Activated B cell treated with CpG ODN at 0.5 μM for 24 hours (primary cell): ENCODE measurements at regions not wholly inside any gene's neighbourhood (a gene's known extent, or its start where the extent isn't known, plus 50 kb on each side); places are given as distances from the start of the nearest gene placed in this dataset.

Source experiments
- ATAC-seq: fragments of 200-7000 bp; cut with Tn5 transposase; one replicate; pipeline ENCODE4 v1.10.0; 2021; ENCODE audit warnings: low read depth, mild to moderate bottlenecking, moderate library complexity
- CTCF ChIA-PET: fragments of 350-600 bp; sonication (Branson Sonifier 250); formaldehyde crosslinking; loops from one replicate; lab custom pipeline; 2021; ENCODE audit warnings: antibody characterized with exemption; lab: Charles Lee
- POLR2A ChIA-PET: fragments of 350-600 bp; sonication (Branson Sonifier 250); formaldehyde crosslinking; loops from one replicate; lab custom pipeline; 2021; ENCODE audit warnings: antibody characterized with exemption; lab: Charles Lee
- DNase-seq: peaks from one replicate; pipeline ENCODE4 v3.0.0; 2022
- H3K27ac Mint-ChIP-seq: one replicate; pipeline ENCODE4 v1.8.0; 2020; ENCODE audit warnings: mixed read lengths
- H3K27me3 Mint-ChIP-seq: one replicate; pipeline ENCODE4 v1.8.0; 2021; ENCODE audit warnings: mixed read lengths
- H3K36me3 Mint-ChIP-seq: one replicate; pipeline ENCODE4 v1.8.0; 2021; ENCODE audit warnings: low read depth, mixed read lengths
- H3K4me1 Mint-ChIP-seq: one replicate; pipeline ENCODE4 v1.8.0; 2021; ENCODE audit warnings: mixed read lengths
- H3K4me3 Mint-ChIP-seq: one replicate; pipeline ENCODE4 v1.8.0; 2020; ENCODE audit warnings: mild to moderate bottlenecking, mixed read lengths
- H3K9me3 Mint-ChIP-seq: one replicate; pipeline ENCODE4 v1.8.0; 2020; ENCODE audit warnings: mixed read lengths
- intact Hi-C: fragments of 100-400 bp; cut with micrococcal nuclease; formaldehyde crosslinking; loops from one replicate; pipeline ENCODE4 v1.15.1; 2024
- TF ChIP-seq, protein P1 (sequence below): fragments of 200-600 bp; IDR thresholded peaks from one replicate; pipeline ENCODE4 v1.8.0; 2022; ENCODE audit warnings: antibody characterized with exemption, mild to moderate bottlenecking

DNA sequence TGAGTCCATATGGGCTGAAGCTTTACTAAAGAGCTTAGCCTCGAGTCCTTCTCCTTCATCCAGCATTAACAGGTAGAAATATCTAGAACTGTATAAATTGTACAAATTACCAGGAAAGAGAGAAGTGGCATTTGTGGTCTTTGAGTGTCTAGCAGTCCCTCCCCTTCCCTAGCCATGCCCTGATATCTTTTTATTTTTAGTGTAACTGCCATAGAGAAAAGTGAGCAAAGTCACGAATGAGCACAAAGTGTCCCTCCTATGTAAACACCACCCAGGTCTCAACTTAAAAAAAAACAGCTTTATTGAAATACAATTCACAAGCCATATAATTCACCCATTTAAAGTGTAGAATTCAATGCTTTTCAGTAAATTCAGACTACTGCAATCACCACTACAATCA lies 339.0 kb upstream of the ZMIZ1 start:
- intact Hi-C loops: no loop called here
- TF ChIP-seq, protein P1, sequence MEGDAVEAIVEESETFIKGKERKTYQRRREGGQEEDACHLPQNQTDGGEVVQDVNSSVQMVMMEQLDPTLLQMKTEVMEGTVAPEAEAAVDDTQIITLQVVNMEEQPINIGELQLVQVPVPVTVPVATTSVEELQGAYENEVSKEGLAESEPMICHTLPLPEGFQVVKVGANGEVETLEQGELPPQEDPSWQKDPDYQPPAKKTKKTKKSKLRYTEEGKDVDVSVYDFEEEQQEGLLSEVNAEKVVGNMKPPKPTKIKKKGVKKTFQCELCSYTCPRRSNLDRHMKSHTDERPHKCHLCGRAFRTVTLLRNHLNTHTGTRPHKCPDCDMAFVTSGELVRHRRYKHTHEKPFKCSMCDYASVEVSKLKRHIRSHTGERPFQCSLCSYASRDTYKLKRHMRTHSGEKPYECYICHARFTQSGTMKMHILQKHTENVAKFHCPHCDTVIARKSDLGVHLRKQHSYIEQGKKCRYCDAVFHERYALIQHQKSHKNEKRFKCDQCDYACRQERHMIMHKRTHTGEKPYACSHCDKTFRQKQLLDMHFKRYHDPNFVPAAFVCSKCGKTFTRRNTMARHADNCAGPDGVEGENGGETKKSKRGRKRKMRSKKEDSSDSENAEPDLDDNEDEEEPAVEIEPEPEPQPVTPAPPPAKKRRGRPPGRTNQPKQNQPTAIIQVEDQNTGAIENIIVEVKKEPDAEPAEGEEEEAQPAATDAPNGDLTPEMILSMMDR: no peak
- Mint-ChIP-seq H3K9me3 (no peaks in the 10 kb centered on the region), H3K4me1 (no peaks in the 10 kb centered on the region), H3K4me3 (no peak overlapping the region), H3K36me3 (no peaks in the 10 kb centered on the region), H3K27ac (no peak overlapping the region), H3K27me3 (no peaks in the 10 kb centered on the region)
- POLR2A ChIA-PET: no interaction called here
- ATAC-seq: no peak
- CTCF ChIA-PET: interaction anchor here (1.2 kb wide), 1 partner anchor 682 kb away, joined by 3 read pairs; no protein-coding TSS in a partner anchor
- no peak for DNase-seq

DNA sequence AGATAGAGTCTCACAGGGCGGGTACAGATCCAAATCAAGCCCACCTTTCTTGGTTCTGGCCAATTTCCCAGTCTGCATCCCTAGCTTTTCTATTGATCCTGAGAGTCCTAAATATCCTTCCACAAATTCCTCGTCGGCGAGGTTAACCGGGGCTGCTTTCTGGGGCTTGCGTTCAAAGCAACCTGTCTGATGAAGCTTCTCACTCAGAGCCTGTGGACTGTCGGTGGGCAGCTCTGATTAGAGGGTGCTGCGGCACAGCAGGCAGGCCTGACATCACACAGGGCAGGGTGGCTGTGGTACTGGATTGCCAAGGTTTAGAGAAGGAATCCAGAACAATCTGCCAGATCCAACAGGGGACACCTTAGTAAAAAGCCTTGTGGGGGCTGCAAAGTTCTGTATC lies 338.0 kb upstream of the ZMIZ1 start:
- POLR2A ChIA-PET: no interaction called here
- Mint-ChIP-seq H3K27me3 (peaks cover 8% of the 10 kb centered on the region), H3K9me3 (no peaks in the 10 kb centered on the region), H3K27ac (no peak overlapping the region), H3K4me1 (no peaks in the 10 kb centered on the region), H3K36me3 (no peaks in the 10 kb centered on the region), H3K4me3 (no peak overlapping the region)
- intact Hi-C loops: no loop called here
- no peak for DNase-seq
- CTCF ChIA-PET: interaction anchor here (1.0 kb wide), 1 partner anchor 465 kb away, joined by 3 read pairs; no protein-coding TSS in a partner anchor
- ATAC-seq: no peak
- TF ChIP-seq, protein P1: no peak

DNA sequence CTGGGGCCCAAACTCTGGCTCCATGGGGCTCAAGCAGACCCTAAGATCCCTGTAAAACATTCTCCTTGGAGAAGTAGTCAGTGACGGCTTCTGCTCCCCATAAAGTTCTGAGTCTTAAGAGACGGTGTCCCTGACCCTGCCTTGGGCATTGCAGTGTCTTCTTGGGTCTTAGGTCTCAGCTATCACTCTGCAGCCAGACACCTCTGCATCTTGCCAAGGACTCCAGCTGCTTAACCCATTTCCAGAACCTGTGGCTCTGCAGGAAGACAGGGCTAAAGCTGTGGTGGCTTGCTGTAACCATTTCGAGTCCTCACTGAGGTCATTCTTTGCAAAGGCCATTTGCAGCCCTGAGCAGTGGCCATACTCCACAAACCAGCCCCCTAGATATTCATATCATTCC lies 337.1 kb upstream of the ZMIZ1 start:
- intact Hi-C loops: no loop called here
- ChIA-PET POLR2A (no interaction called here), CTCF (interaction anchor here (1.0 kb wide), 1 partner anchor 464 kb away, joined by 3 read pairs; no protein-coding TSS in a partner anchor)
- Mint-ChIP-seq H3K36me3 (no peaks in the 10 kb centered on the region), H3K9me3 (no peaks in the 10 kb centered on the region), H3K4me3 (no peak overlapping the region), H3K4me1 (no peaks in the 10 kb centered on the region), H3K27me3 (peaks cover 9% of the 10 kb centered on the region), H3K27ac (no peak overlapping the region)
- DNase-seq (no peak), ATAC-seq (no peak)
- TF ChIP-seq, protein P1: no peak

DNA sequence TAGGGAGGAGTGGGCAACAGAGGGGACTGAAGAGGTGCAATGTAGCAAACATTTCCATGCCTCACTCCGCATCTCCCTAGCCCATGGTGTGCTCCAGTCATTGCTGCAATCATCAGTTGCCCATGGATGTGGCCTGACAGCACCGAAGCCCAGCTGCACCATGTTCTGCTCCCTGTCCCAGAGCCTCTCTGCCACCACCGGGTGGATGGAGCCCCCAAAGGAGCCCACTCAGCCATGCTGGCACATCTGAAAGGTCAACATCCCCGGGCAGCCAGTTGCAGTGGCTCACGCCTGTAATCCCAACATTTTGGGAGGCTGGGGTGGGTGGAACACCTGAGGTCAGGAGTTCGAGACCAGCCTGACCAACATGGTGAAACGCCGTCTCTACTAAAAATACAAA lies 336.4 kb upstream of the ZMIZ1 start:
- intact Hi-C loops: no loop called here
- DNase-seq: no peak
- no peak for ATAC-seq
- Mint-ChIP-seq H3K4me1 (no peaks in the 10 kb centered on the region), H3K36me3 (no peaks in the 10 kb centered on the region), H3K9me3 (no peaks in the 10 kb centered on the region), H3K27me3 (peaks cover 11% of the 10 kb centered on the region), H3K27ac (no peak overlapping the region), H3K4me3 (no peak overlapping the region)
- TF ChIP-seq, protein P1: no peak
- POLR2A ChIA-PET: no interaction called here
- CTCF ChIA-PET: no interaction called here

DNA sequence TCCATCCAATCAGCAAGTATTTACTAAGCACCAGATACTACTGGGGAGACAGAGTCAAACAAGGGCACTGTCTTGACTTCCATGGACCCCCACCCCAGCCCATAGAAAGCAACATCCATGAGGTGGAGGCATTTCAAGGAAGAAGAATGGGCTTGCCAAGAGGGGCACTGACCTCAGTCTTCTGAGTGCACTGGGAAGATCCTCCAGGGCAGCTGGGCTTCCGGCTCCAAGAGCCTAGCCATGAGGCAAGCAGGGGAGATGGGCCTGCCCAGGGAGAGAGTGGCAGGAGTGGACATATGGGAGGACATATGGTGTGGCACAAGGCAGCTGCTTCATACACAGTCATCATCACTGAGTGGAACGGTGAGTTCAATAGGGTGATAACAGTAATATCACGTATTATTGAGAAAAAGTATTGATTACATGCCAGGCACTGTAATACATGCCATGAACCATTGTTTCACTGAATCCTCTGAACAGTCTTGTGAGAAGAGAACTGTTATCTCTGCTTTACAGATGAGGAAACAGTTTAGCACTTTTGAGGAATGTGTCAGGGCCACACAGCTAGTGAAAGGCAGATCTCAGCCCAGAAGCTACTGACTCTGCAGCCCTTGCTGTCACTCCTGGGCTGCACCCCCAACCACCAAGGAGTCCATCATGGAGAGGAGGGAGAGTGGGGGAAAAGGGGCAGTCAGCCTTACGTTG lies 331.7 kb upstream of the ZMIZ1 start:
- no peaks in the 10 kb centered on the region for H3K4me1 Mint-ChIP-seq
- H3K9me3 Mint-ChIP-seq: no peaks in the 10 kb centered on the region
- TF ChIP-seq, protein P1: no peak
- no peak overlapping the region for H3K4me3 Mint-ChIP-seq
- ChIA-PET POLR2A (no interaction called here), CTCF (no interaction called here)
- ATAC-seq (no peak), DNase-seq (no peak)
- intact Hi-C loops: no loop called here
- peaks cover 16% of the 10 kb centered on the region for H3K27me3 Mint-ChIP-seq
- no peaks in the 10 kb centered on the region for H3K36me3 Mint-ChIP-seq
- H3K27ac Mint-ChIP-seq: no peak overlapping the region
